SU-DHL-6 (cell line): ENCODE measurements at regions not wholly inside any gene's neighbourhood (a gene's known extent, or its start where the extent isn't known, plus 50 kb on each side); places are given as distances from the start of the nearest gene placed in this dataset.

ENCODE experiments used
- H2AFZ ChIP-seq: fragments of 200-600 bp; sonication (generic); 2 replicates; pipeline ENCODE4 v1.6.1; 2014; ENCODE audit warnings: low read depth, mild to moderate bottlenecking, moderate library complexity, mixed read lengths, antibody characterized with exemption, low read length; ENCODE audit not compliant: severe bottlenecking
- H3F3A ChIP-seq: fragments of 200-600 bp; shearing (Covaris generic); 2 replicates; pipeline ENCODE4 v1.6.0; 2016; ENCODE audit warnings: antibody characterized with exemption, mild to moderate bottlenecking; ENCODE audit not compliant: insufficient read depth
- H3K27ac ChIP-seq: fragments of 200-600 bp; sonication (generic); 2 replicates; pipeline ENCODE4 v1.5.1; 2016; ENCODE audit warnings: low read depth, mild to moderate bottlenecking, low read length, moderate library complexity, mixed read lengths
- H3K27me3 ChIP-seq: fragments of 200-600 bp; sonication (generic), shearing (Covaris generic); 2 replicates; pipeline ENCODE4 v1.6.0; 2014; ENCODE audit warnings: mild to moderate bottlenecking, low read length
- H3K36me3 ChIP-seq: fragments of 200-600 bp; sonication (generic); 2 replicates; pipeline ENCODE4 v1.6.1; 2014; ENCODE audit warnings: mild to moderate bottlenecking, low read length, mixed read lengths
- H3K4me2 ChIP-seq: fragments of 300-600, 200-600 bp; shearing (Covaris generic), sonication (generic); 2 replicates; pipeline ENCODE4 v1.6.0; 2014; ENCODE audit warnings: low read length, low read depth, mild to moderate bottlenecking; ENCODE audit not compliant: poor library complexity, severe bottlenecking
- H3K4me3 ChIP-seq: fragments of 200-600 bp; sonication (generic); 2 replicates; pipeline ENCODE4 v1.5.1; 2014; ENCODE audit warnings: antibody characterized with exemption, low read length, mild to moderate bottlenecking, mixed read lengths; ENCODE audit not compliant: insufficient read depth, poor library complexity, severe bottlenecking
- H3K79me2 ChIP-seq: fragments of 200-600 bp; sonication (generic); 2 replicates; pipeline ENCODE4 v1.6.1; 2014; ENCODE audit warnings: mild to moderate bottlenecking, low read length, moderate library complexity; ENCODE audit not compliant: insufficient read depth
- H3K9ac ChIP-seq: fragments of 200-600 bp; sonication (generic); 2 replicates; pipeline ENCODE4 v1.7.0; 2014; ENCODE audit warnings: mild to moderate bottlenecking, low read length
- H3K9me2 ChIP-seq: fragments of 200-600 bp; sonication (generic); replicated peaks from 2 replicates; pipeline ENCODE4 v1.6.1; 2014; ENCODE audit warnings: low read length; ENCODE audit not compliant: insufficient read depth
- H3K9me3 ChIP-seq: fragments of 200-600 bp; sonication (generic); 2 replicates; pipeline ENCODE4 v1.6.1; 2014; ENCODE audit warnings: low read length, mixed read lengths; ENCODE audit not compliant: insufficient read depth
- H4K20me1 ChIP-seq: fragments of 200-600 bp; sonication (generic); 2 replicates; pipeline ENCODE4 v1.6.1; 2014; ENCODE audit warnings: low read depth, mild to moderate bottlenecking, antibody characterized with exemption, low read length, moderate library complexity, mixed read lengths
- EZH2phosphoT487 ChIP-seq: fragments of 200-600 bp; sonication (generic), shearing (Covaris generic); conservative IDR thresholded peaks from 2 replicates; pipeline ENCODE4 v1.6.1; 2018; ENCODE audit warnings: mild to moderate bottlenecking, antibody characterized with exemption, low read length, moderate library complexity, mixed read lengths
- TF ChIP-seq, protein P1 (sequence below): fragments of 200-600 bp; sonication (generic); IDR thresholded peaks from one replicate; pipeline ENCODE4 v1.5.1; 2017; ENCODE audit warnings: antibody characterized with exemption, mild to moderate bottlenecking, low read length, moderate library complexity; ENCODE audit not compliant: insufficient read depth, poor library complexity, severe bottlenecking

DNA sequence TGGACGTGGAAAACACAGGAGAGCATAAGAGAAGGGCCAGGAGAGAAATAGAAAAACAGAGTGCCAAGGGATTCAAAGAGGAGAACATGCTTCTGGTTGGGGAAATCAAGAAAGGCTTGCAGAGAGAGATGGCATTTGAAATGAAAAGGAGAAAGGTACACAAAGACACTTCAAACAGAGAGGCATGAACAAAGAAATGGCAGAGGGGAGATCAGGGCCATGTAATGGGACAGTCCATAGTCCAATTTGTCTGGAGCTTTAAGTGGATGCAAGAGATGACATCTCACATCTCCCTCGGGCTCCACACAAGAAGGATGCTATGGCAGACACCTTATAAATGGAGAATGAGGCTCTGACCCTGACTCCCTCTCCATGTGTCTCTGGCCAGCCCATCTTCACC lies 331.1 kb downstream of the MLLT3 start:
- Histone ChIP-seq H3K4me3 (no peak overlapping the region), H4K20me1 (no peaks in the 10 kb centered on the region), H3F3A (no peaks in the 10 kb centered on the region), H2AFZ (no peak overlapping the region), H3K27ac (no peak overlapping the region), H3K27me3 (no peaks in the 10 kb centered on the region), H3K9me2 (no peaks in the 10 kb centered on the region), H3K4me2 (no peak overlapping the region), H3K9me3 (no peaks in the 10 kb centered on the region), H3K9ac (no peak overlapping the region), H3K36me3 (no peaks in the 10 kb centered on the region), H3K79me2 (no peaks in the 10 kb centered on the region)
- TF ChIP-seq EZH2phosphoT487, result no peak
- TF ChIP-seq, protein P1, sequence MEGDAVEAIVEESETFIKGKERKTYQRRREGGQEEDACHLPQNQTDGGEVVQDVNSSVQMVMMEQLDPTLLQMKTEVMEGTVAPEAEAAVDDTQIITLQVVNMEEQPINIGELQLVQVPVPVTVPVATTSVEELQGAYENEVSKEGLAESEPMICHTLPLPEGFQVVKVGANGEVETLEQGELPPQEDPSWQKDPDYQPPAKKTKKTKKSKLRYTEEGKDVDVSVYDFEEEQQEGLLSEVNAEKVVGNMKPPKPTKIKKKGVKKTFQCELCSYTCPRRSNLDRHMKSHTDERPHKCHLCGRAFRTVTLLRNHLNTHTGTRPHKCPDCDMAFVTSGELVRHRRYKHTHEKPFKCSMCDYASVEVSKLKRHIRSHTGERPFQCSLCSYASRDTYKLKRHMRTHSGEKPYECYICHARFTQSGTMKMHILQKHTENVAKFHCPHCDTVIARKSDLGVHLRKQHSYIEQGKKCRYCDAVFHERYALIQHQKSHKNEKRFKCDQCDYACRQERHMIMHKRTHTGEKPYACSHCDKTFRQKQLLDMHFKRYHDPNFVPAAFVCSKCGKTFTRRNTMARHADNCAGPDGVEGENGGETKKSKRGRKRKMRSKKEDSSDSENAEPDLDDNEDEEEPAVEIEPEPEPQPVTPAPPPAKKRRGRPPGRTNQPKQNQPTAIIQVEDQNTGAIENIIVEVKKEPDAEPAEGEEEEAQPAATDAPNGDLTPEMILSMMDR, result no peak

DNA sequence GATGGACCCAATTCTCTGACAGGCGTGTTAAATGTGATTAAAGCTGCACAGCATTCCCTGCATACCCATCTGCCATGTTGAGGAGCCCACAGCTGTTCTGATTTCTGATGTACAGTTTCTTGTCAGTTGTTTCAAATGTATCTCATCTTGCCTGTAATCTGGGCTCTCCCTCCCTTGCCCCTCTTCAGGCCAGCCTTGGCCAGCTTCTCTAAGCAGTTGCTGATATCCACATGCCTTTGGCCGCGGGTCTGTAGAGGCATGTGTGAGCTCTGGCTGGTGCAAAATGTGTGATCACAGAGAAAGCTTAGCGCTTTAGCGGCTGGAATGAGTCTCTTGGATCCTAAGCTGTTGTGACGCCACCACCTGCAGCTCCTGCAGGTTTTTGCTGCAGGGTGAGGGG lies 332.0 kb downstream of the MLLT3 start:
- no peaks in the 10 kb centered on the region for H3F3A ChIP-seq
- H3K9ac ChIP-seq, result no peak overlapping the region
- H3K79me2 ChIP-seq, result no peaks in the 10 kb centered on the region
- no peaks in the 10 kb centered on the region for H3K9me2 ChIP-seq
- no peak overlapping the region for H3K4me2 ChIP-seq
- no peaks in the 10 kb centered on the region for H3K9me3 ChIP-seq
- TF ChIP-seq, protein P1, result no peak
- TF ChIP-seq EZH2phosphoT487, result no peak
- no peaks in the 10 kb centered on the region for H3K27me3 ChIP-seq
- no peak overlapping the region for H3K27ac ChIP-seq
- H3K36me3 ChIP-seq, result no peaks in the 10 kb centered on the region
- no peak overlapping the region for H2AFZ ChIP-seq
- no peaks in the 10 kb centered on the region for H4K20me1 ChIP-seq
- H3K4me3 ChIP-seq, result no peak overlapping the region

DNA sequence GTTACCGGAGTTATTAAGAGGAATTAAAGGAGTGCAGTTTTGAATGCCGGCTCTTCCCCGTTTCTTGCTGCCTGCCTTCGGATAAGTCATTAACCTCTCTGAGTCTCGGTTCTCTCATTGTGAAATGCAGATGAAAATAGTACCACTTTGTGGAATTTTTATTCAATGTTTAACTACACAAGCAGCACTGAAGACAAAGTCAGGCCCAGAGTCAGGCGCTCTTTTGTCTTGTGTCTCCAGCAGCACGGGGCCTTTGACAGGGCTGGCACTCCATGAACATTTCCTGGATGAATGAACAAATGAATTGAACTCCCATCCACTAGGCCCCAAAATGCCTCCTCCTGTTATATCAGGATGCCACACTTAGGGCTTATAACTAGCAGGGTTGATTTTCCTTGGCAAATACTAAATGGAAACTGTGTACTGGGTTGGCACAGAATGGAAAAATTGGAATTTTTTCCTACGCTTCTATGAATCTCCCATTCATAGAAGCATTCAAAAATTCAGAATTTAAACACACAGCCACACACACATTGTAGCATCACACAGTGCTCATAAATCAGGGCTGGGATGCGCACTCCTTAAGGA lies 332.8 kb downstream of the MLLT3 start:
- no peak overlapping the region for H3K4me3 ChIP-seq
- no peak overlapping the region for H3K4me2 ChIP-seq
- no peaks in the 10 kb centered on the region for H3K79me2 ChIP-seq
- no peak overlapping the region for H3K27ac ChIP-seq
- no peaks in the 10 kb centered on the region for H4K20me1 ChIP-seq
- H3K27me3 ChIP-seq, result no peaks in the 10 kb centered on the region
- H3F3A ChIP-seq, result no peaks in the 10 kb centered on the region
- no peaks in the 10 kb centered on the region for H3K9me2 ChIP-seq
- no peaks in the 10 kb centered on the region for H3K36me3 ChIP-seq
- H2AFZ ChIP-seq, result no peak overlapping the region
- no peaks in the 10 kb centered on the region for H3K9me3 ChIP-seq
- TF ChIP-seq EZH2phosphoT487, result no peak
- TF ChIP-seq, protein P1, result no peak
- no peak overlapping the region for H3K9ac ChIP-seq
